Smooth muscle cell (in vitro differentiated cells): ENCODE measurements at regions not wholly inside any gene's neighbourhood (a gene's known extent, or its start where the extent isn't known, plus 50 kb on each side); places are given as distances from the start of the nearest gene placed in this dataset.

Experiments
- DNase-seq: peaks from one replicate; lab custom pipeline; 2025; ENCODE audit not compliant: unreplicated experiment; lab: John Stamatoyannopoulos, UW
- H2AFZ ChIP-seq: fragments of 200-600 bp; sonication (generic); 2 replicates; pipeline ENCODE4 v1.6.0; 2016; ENCODE audit warnings: antibody characterized with exemption, low read depth, mild to moderate bottlenecking
- H3F3A ChIP-seq: fragments of 200-600 bp; sonication (generic); 2 replicates; pipeline ENCODE4 v1.6.0; 2017; ENCODE audit warnings: antibody characterized with exemption, low read depth
- H3K27ac ChIP-seq: fragments of 200-600 bp; sonication (generic); 2 replicates; pipeline ENCODE4 v1.5.1; 2016; ENCODE audit warnings: low read depth, mild to moderate bottlenecking
- H3K27me3 ChIP-seq: fragments of 200-600 bp; sonication (generic); 2 replicates; pipeline ENCODE4 v1.6.1; 2016; ENCODE audit warnings: low read depth, mild to moderate bottlenecking
- H3K36me3 ChIP-seq: fragments of 200-600 bp; sonication (generic); 2 replicates; pipeline ENCODE4 v1.5.1; 2016; ENCODE audit warnings: low read depth
- H3K4me1 ChIP-seq: fragments of 200-600 bp; sonication (generic); 2 replicates; pipeline ENCODE4 v1.5.1; 2016; ENCODE audit warnings: low read depth
- H3K4me2 ChIP-seq: fragments of 200-600 bp; sonication (generic); 2 replicates; pipeline ENCODE4 v1.6.0; 2016; ENCODE audit warnings: mild to moderate bottlenecking
- H3K4me3 ChIP-seq: fragments of 200-600 bp; sonication (generic); 2 replicates; pipeline ENCODE4 v1.5.1; 2016; ENCODE audit warnings: mild to moderate bottlenecking
- H3K79me2 ChIP-seq: fragments of 200-600 bp; sonication (generic); 2 replicates; pipeline ENCODE4 v1.6.0; 2016; ENCODE audit warnings: low read depth, mild to moderate bottlenecking
- H3K9ac ChIP-seq: fragments of 200-600 bp; sonication (generic); 2 replicates; pipeline ENCODE4 v1.6.0; 2016; ENCODE audit warnings: low read depth
- H3K9me3 ChIP-seq: fragments of 200-600 bp; sonication (generic); replicated peaks from 2 replicates; pipeline ENCODE4 v1.5.1; 2016; ENCODE audit warnings: low read depth
- H4K20me1 ChIP-seq: fragments of 200-600 bp; sonication (generic); 2 replicates; pipeline ENCODE4 v1.6.0; 2016; ENCODE audit warnings: low read depth
- CTCF ChIP-seq: fragments of 200-600 bp; sonication (generic); IDR thresholded peaks from 2 replicates; pipeline ENCODE4 v1.5.1; 2017; ENCODE audit warnings: borderline replicate concordance, mild to moderate bottlenecking, antibody characterized with exemption; ENCODE audit not compliant: insufficient read depth, poor library complexity, severe bottlenecking
- WGBS: methylation state at CpG from one replicate; pipeline ENCODE4 v1.1.7; 2016; ENCODE audit warnings: low lambda C conversion rate; 5-methylcytosine and 5-hydroxymethylcytosine counted together

GRCh38 chr2:152920846-152921245 is 202.4 kb downstream of the ARL6IP6 start:
- 45% methylated on average over 2 of the region's 2 CpGs for WGBS

GRCh38 chr2:152910970-152911369 is 192.6 kb downstream of the ARL6IP6 start:
- Histone ChIP-seq H2AFZ (no peak overlapping the region), H3K36me3 (no peaks in the 10 kb centered on the region), H3F3A (no peaks in the 10 kb centered on the region), H3K27me3 (no peaks in the 10 kb centered on the region), H4K20me1 (no peaks in the 10 kb centered on the region), H3K4me2 (no peak overlapping the region), H3K79me2 (no peaks in the 10 kb centered on the region), H3K9ac (no peak overlapping the region), H3K4me3 (no peak overlapping the region), H3K4me1 (no peaks in the 10 kb centered on the region), H3K27ac (no peak overlapping the region), H3K9me3 (no peaks in the 10 kb centered on the region)
- TF ChIP-seq CTCF = no peak
- DNase-seq = no peak

More at GRCh38 chr2:152920846-152921245, 202.4 kb downstream of the ARL6IP6 start:
- Histone ChIP-seq H3K9ac (no peak overlapping the region), H2AFZ (no peak overlapping the region), H3K36me3 (no peaks in the 10 kb centered on the region), H3K79me2 (no peaks in the 10 kb centered on the region), H4K20me1 (no peaks in the 10 kb centered on the region), H3K9me3 (no peaks in the 10 kb centered on the region), H3K4me1 (no peaks in the 10 kb centered on the region), H3K27ac (no peak overlapping the region), H3K4me3 (no peak overlapping the region), H3K27me3 (no peaks in the 10 kb centered on the region), H3K4me2 (no peak overlapping the region), H3F3A (no peaks in the 10 kb centered on the region)
- TF ChIP-seq CTCF = no peak
- DNase-seq = no peak

- TF ChIP-seq CTCF = no peak
- Histone ChIP-seq H3K9ac (no peak overlapping the region), H3K4me2 (no peak overlapping the region), H3K4me3 (no peak overlapping the region), H2AFZ (no peak overlapping the region), H3K9me3 (no peaks in the 10 kb centered on the region), H4K20me1 (no peaks in the 10 kb centered on the region), H3K36me3 (no peaks in the 10 kb centered on the region), H3F3A (no peaks in the 10 kb centered on the region), H3K4me1 (no peaks in the 10 kb centered on the region), H3K79me2 (no peaks in the 10 kb centered on the region), H3K27ac (no peak overlapping the region), H3K27me3 (no peaks in the 10 kb centered on the region)
- DNase-seq = no peak
- 71% methylated on average over 5 of the region's 5 CpGs for WGBS
These were observed 188.6 kb downstream of the ARL6IP6 start for GRCh38 chr2:152907046-152907445.

- H3K27me3 ChIP-seq = no peaks in the 10 kb centered on the region
- no peaks in the 10 kb centered on the region for H3K79me2 ChIP-seq
- no peaks in the 10 kb centered on the region for H3F3A ChIP-seq
- H3K9ac ChIP-seq = no peak overlapping the region
- 94% methylated on average over 5 of the region's 5 CpGs for WGBS
- no peak overlapping the region for H3K4me3 ChIP-seq
- no peak overlapping the region for H3K27ac ChIP-seq
- no peak for TF ChIP-seq CTCF
- DNase-seq = no peak
- no peak overlapping the region for H3K4me2 ChIP-seq
- no peaks in the 10 kb centered on the region for H3K4me1 ChIP-seq
- H2AFZ ChIP-seq = no peak overlapping the region
- no peaks in the 10 kb centered on the region for H3K36me3 ChIP-seq
- H4K20me1 ChIP-seq = no peaks in the 10 kb centered on the region
- no peaks in the 10 kb centered on the region for H3K9me3 ChIP-seq
These were observed 175.6 kb downstream of the ARL6IP6 start for GRCh38 chr2:152894051-152894450.
